Activated CD8-positive, alpha-beta memory T cell treated with anti-CD3 and anti-CD28 coated beads, Interleukin-2, amount 50 U/mL, for 48 hours (primary cell): ENCODE measurements at regions not wholly inside any gene's neighbourhood (a gene's known extent, or its start where the extent isn't known, plus 50 kb on each side); places are given as distances from the start of the nearest gene placed in this dataset.

Experiments used
- DNase-seq: peaks from one replicate; pipeline ENCODE4 v3.0.0-alpha.2; 2020

GRCh38 chr4:108520807-108521206, 99.6 kb upstream of the RPL34 start:
- no peak for DNase-seq

GRCh38 chr4:108519911-108520601, 100.3 kb upstream of the RPL34 start:
- DNase-seq: no peak

DNA sequence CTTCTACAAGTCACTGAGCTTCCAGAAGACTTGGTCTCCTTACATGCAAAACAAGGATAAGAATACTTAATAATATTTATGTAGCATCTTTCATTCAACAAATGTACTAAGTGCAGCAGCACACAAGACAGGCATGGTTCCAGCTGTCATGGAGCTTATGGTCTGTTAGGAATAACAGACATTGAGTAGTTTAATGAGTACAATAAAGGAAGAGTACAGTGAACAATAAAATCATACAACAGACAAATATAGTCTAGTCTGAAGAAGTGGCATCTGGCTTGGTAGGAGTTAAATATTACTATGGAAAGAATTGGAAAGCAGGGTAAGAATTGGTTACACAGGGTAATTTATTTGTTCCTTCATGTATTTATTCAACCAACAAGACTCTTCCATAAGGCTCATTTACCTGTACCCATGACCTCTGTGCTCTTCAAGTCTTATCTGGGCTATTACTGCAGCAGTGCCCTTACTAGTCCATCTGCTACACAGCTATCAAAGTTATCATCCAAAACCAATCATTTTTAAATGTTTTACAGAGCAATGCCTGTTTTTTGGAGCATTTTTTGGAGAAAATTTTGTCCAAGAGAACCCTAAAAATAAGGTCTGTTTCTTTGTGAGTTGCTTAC, 101.1 kb upstream of the RPL34 start:
- DNase-seq: no peak

DNA sequence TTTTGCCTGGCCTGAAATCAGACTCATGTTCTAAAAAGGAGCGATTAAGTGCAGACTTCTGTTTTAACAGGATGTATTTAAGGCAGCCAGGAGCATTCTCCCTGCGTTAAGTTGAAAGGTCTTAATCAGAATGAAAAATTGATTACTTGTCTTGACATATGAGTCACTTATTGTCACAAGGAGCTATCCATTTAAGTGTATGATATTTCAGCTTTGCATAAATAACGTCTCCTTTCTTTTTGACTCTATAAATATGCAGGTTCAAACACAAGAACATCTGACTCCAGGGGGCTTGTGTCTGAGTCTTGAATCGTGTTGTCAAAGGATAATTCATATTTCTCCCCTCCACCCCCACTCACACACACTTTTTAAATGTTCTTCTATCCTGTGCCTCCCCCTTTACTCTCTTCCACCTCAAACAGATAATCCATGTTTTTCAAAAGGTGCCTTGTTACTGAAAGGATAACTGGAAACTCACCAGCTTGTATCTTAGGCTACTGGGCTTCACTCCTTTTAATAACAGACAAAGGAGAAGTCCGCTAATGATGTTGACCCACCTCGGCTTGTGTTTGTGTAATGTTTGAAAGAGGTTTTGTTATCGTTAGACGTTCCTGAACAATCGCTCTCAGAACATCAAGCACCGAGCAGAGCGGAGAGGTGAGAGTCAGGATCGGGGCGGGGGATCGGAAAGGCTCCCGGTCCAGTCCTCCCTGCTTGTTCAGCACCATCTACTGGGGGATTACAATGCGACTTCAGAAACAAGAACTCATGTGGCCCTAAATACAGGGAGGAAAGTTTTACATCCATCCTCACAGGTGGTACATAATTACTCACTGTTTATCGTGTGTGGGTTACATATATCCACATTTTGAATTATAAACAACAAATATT, 107.5 kb upstream of the RPL34 start:
- peak; percentile 60 for DNase-seq

DNA sequence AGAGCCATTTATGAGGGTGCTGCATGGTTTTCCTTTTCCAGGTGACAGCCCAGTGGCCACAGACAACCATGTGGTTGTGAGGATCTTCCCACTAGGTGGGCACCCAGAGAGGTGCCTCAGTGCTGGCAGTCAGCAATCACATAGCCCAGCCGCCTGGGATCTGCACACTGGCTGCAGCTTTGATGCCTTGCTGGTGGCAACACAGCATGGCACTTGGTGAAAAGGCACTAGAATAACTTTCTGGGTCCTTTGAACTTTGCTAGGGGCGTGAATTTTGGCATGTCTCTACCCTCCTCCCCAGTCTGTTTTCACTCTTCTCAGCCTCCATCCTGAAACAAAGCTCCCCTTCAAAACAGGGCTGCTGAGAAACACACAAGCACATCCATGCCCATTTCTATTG, 108.8 kb upstream of the RPL34 start:
- DNase-seq: no peak

DNA sequence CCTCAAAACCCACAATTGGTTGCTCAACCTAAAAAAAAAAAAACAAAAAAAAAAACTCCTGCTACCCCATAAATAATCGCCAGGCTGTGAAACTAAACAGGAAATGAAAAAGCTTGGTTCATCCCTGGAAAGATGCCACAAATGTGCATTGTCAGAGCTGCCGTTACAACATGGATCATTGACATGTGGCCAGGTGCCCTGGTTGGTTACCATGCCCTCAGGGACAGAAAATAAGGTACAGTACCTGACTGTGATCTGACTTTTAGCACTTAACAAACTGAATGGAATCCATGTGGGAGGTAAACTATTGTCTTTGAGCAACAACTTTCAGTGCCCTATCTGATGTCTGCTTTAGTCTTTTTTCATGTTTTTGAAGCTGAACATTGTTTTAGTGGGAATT, 118.0 kb upstream of the RPL34 start:
- DNase-seq: no peak

DNA sequence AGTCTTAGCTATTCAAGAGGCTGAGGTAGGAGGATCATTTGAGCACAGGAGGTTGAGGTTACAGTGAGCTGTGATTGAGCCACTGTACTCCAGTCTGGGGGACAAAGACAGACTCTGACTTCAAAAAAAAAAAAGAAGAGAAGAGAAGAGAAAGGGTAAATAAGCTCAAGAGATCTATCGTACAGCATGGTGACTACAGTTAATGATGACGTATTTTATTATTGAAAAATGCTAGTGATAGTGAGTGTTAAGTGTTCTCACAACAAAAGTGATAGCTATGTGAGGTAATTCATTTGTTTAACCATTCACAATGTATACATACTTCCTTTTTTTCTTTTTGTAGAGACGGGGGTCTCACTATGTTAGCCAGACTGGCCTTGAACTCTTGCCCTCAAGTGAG, 121.5 kb upstream of the RPL34 start:
- DNase-seq: no peak

DNA sequence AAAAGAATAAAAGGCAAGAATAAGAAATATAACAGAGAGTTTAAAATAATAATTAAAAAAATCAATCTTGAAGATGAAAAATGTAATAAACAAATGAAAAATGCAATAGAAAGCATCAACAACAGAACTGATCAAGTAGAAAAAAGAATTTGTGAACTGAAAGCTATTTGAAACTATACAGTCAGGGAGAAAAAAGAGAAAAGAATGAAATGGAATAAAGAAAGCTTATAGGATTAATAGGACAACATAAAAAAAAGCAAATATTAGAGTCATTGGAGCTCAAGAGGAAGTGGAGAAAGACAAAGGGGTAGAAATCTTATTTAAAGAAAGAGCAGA, 126.8 kb upstream of the RPL34 start:
- DNase-seq: no peak

DNA sequence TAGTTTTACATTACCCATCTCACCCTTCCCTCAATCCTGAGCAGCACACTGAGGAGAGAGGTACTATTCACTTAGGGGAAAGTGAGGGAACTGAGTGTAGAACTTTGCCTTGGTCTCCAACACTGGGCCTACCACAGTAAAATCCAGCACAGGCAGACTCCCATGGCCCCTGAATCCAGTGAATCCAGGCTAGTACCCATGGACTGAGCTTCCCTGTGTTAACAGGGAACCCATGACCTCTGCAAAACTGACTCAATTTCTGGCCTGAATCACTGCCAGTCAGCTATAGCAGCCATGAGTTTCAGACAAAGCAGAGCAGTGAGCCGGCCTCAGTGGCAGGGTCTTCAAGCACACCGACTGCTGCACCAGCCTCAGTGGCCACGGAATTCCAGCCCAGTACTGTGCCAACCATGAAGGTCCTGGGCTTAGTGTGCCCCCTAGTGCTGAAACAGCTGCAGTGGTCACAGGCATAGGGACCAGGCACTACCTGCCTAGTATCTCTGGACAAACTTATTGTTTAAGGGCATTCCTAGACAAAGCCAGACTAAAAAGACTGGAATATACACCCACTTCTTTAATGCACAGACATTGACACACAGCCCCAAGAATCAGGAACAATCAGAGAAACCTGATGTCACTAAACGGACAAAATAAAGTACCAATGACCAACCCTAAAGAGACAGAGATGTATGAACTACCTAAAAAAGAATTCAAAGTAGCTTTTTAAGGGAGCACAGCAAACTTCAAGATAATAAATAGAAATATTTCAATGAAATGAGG, 127.4 kb upstream of the RPL34 start:
- DNase-seq: no peak

DNA sequence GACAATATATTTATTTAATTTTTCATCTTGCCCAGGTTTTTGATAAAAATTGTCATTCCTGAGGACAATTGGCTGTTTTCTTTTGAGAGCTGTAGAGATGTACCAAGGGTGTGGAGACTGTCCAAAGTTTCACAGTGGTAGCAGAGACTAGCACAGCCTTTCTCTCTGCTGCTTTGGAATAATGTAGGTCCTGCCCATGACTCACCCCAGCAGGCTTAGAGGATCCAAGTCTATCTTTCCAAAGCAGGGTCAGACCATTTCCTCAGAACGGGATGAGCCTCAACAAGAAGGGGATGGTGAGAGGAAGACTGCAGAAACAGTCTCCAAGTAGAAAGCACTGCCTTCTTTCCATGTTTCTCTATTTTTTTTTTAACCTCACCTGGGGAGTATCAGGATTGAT, 131.5 kb upstream of the RPL34 start:
- no peak for DNase-seq

DNA sequence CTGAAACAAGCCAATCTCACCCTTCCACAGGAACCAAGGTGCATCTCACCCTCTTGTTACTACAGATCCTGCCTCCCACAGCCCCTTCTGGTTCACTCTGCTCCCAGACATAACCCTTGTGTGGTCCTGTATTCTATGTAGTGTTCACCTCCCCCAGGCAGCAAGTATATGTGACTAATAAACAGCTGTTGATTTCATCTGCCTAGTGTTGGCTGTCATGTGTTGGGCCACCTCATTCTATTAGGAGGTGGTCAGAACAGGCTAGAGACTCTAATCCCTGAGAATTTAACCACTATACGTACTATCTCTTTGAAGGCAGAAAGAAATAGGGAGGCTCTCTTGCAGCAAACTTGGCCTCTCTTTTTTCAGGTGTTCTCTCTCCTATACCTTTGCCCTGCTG, 134.3 kb upstream of the RPL34 start:
- no peak for DNase-seq

DNA sequence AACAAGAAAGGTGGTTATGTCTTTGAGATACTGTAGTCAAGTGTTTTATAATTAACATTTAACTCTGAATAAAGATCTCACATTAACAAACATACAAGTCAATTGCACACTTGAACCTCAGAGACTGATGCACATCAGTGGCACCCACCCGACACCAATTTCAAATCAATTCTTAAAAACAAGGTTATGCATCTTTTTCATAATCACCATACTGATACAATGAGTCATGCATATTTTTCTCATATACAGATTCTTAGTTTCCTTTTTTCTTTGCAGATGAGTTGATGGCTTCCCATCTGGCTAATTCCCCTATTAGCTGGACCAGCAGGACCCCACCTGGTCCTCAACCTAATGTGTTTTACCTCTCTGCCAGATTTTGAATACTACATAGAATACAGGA, 136.2 kb upstream of the RPL34 start:
- no peak for DNase-seq

DNA sequence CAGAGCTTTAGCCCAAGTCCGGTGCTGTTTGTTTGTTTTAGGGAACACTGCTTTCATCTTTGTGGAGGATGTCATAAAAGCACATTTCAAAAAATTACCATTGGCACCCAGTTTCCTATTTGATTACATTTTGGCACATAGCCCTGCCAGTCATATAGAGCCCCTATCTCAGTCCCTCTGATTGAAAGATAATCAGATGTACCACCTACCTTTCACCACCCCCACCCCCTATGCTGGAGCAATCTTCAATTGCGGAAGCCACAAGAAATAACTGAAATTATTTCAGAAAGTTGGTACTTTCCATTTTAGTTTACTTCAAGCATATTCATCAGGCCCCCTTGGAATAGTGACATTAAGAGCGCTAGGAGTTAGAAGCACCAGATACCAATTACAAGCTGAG, 136.7 kb upstream of the RPL34 start:
- no peak for DNase-seq

DNA sequence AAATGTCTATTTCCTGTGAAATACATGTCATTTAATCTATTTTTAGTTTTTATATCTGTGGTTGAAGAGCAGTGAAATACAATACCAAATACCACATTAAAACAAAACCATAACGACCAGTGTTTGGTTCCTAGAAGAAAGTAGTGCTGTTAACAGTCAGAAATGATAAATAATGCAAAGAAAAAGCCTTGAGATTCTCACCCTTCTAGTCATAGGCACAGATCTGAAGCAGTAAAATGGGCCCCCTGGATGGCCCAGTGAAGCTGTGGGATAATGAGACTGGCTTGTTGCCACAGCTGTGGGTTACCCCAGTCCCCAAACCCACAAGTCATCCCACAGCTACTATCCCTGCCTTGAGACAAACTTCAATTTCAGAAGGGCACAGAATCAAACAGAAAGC, 137.3 kb upstream of the RPL34 start:
- peak; percentile 59 for DNase-seq

GRCh38 chr4:108480881-108481280, 139.5 kb upstream of the RPL34 start:
- no peak for DNase-seq

DNA sequence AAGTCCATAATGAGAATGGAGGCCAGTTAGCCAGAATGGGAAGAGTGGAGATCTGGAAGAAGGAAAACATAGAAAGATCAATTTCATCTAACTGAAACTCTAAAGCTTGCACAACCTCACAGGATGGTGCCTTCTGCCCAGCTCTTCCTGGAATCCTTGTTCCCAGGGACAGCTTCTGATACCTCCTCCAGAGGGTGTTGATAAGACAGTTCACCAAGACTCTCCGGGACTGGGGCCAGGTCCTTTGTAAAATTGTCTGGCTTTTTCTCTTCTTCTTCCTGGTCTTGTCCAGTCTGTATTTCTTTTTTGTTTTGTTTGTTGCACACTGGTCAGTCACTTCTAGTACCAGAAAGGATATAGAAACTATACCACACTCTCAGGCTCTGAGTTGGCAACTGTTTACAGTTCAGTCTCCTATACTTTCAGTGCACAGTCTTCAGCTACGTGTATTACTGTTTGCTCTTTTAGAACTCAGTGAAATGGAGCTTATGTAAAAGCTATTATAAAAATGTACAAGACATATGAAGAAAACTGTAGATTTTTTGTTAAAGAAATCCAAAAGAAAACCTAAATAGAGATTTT, 142.8 kb upstream of the RPL34 start:
- no peak for DNase-seq

GRCh38 chr4:108473163-108473720, 147.1 kb upstream of the RPL34 start:
- no peak for DNase-seq

- DNase-seq: no peak
These were observed 153.2 kb upstream of the RPL34 start for GRCh38 chr4:108466936-108467902.

GRCh38 chr4:108465886-108466500, 154.4 kb upstream of the RPL34 start:
- DNase-seq: no peak

- no peak for DNase-seq
These were observed 161.7 kb upstream of the RPL34 start for GRCh38 chr4:108458681-108459080.

- DNase-seq: no peak
These were observed 166.1 kb upstream of the RPL34 start for GRCh38 chr4:108454227-108454626.
